HCEC 1CT (cell line): ENCODE measurements at regions not wholly inside any gene's neighbourhood (a gene's known extent, or its start where the extent isn't known, plus 50 kb on each side); places are given as distances from the start of the nearest gene placed in this dataset.
A peak's percentile ranks its signal among the peaks of the same experiment; 100 is the strongest.

Experiments
- DNase-seq: peaks from one replicate; pipeline ENCODE4 v3.0.0-alpha.2; 2017

DNA sequence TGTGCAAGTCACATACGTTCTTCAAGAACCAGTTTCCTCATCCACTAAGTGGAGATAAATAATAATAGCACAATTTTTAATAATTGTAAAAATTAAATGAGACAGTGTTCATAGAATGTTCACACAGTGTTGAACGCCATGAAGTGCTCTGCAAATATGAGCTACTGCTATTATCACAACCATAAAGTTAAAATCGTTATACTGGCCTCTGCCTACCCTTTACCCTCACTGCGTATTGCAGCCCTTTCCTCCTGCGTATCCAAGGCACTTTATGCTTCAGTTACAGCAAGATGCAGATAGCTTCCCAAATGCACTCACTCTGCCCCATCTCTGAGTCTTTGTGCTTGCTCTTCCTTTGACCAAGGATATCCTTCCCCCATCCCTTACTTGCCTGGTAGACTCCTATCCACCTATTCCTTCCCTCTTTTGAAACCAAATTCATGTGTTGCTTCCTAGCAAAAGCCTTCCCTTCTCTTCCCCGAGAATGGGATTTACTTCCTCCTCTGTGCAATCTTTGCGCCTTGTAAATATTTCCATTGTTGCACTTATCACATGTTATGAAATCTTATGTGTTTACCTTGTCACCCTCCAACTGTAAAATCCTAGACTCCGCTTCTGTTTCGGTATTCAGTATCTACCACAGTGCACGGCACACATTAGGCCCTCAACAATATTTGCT lies 196.9 kb downstream of the ADAMTS15 start:
- no peak for DNase-seq

DNA sequence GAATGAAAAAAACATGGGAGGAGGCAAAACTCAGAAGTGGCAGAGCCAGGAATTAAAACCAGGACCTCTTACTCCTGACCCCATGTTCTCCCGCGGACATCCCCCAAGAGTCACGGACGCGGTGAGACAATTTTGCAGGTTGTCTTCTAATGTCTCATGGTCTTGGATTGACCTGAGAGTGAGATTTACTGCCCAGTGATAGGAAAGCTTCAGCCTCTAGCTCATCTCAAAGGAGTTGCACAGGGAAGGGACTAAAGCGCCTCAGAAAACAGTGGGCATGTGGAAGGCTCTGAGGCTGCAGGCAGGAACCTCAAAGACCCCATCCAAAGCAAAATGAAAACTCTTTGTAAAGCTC lies 197.4 kb downstream of the ADAMTS15 start:
- no peak for DNase-seq

DNA sequence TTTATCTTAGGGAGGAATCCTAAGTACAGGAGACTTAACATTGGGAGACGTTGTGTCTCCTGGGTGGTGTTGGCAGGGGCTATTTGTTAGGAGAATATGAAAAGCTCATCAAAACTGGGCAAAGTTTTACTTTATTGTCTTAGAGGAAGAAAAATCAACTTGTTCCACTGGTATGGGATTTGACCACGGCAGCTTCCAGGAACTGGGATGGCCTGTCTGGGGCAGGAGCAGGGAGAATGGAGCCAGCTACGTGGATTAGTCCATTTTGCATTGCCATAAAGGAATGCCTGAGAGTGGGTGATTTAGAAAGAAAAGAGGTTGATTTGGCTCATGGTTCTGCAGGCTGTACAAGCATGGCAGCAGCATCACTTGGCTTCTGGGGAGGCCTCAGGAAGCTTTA lies 198.4 kb downstream of the ADAMTS15 start:
- DNase-seq, result no peak

DNA sequence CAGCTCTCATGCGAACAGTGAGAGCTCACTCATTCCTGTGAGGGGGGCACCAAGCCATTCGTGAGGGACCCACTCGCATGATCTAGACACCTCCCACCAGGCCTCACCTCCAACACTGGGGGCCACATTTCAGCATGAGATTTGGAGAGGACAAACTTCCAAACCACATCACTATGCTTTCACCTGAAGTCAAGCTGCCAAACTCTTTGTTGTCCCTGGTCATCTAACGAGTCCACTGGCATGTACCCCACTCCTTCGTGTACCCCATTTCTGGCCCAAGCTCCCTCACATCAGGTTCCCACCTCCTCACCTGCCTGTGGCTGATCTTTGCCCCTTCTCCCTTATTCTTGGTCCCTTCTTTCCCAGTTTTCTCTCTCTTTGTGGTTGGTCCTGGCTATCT lies 198.9 kb downstream of the ADAMTS15 start:
- DNase-seq, result no peak

DNA sequence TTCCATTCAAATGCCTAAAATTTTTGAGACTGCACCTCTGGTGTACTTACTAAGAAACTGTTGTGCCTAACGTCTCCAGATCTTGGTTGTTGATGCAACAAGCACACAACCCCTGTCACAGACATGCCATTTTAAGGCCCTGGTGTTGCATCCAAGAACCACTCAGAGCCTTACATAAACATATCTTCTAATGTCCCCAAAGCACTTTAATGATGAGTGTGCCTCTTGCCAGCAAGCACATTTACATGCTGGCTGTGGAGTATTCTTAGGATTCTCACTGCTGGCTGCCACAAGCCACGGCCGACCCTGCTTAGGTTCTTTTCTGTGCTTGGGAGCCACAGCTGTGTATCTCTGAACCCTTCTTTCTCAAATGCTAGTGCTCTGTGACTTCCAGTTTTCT lies 201.4 kb downstream of the ADAMTS15 start:
- no peak for DNase-seq

DNA sequence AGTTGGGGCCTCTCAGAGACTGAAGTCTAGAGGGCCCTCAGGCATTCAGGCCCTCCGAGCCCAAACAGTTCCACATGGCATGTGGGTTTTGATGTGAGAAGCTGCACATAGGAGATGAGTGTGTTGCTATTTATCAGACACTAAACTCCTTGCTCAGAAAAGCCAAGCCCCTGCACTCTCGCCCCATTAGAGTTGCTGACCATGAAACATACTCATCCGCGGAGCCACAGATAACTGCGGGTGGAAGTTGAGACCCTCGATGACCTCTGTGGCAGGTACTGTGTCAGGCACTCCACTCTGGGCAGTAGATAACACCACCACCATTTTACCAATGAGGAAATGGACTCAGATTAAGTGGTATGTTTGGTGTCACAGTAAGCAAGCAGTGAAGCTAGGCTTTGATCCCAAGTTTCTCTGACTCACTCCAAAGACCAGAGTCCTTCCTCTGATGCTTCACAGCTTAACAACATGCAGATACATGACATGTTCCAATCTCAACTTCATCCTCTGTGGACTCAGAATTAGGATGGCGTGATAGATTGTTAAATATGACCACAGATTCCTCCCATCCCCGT lies 202.1 kb downstream of the ADAMTS15 start:
- no peak for DNase-seq

DNA sequence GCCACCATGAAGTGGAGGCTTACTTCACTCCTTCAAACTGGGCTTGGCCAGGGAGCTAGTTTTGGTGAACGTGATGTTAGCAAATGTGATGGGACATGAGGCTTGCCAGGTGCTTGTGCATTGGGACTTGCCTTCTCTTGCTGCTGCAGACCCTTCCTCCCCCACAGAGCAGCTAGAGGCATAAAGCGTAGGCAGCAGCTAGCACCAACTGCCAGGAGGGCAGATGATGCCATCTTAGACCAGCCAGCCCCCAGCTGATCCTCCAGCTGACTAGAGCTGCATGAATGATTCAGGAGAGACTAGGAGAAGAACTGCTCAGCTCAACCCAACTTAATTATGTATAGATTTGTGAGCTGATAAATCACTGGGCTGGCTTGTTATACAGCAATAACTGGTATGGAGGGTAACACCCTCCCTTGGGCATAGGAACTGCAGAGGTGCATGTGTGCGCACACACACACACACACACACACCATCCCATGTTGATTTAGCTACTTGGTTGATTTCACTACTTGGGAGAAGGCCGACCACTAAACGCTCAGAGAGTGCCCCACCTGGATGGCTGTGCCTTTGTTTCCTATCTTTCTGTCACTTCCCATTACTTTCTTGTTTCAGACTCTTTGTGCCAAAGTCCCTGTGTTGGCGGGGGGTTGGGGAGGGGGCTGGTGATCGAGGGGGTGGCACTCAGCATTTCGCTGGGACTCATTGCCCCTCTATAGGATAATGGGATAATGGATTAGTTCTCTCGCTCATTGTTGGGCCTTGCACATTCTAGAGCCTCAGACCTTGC lies 202.8 kb downstream of the ADAMTS15 start:
- no peak for DNase-seq

DNA sequence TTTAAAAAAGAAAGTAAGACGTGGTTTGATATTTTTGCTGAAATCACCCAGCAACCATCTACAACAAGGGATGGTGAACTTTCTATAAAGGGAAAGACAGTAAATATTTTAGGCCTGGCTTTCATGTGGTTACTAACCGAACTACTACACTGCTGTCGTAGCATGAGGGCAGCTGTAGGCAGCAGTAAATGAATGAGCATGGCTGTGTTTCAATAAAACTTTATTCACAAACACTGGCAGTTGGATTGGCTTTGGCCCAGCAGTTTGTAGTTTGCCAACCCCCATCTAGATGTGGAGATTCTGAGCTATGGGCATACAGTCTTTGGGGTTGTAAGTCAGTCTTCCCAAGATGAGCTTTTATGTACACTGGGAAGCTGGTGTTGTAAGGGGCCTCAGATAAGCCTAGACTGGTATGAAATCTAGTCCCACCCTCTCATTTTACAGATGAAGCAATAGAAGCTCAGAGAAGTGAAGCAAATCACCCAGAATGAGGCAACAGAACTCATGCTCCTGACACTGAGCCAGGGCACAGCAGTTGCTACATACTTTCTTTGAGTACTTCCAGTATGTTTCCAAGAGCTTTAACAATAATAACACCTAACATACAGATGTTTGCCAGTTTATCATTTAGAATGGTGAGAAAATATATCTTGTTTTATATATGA lies 204.4 kb downstream of the ADAMTS15 start:
- DNase-seq, result peak; percentile 13

DNA sequence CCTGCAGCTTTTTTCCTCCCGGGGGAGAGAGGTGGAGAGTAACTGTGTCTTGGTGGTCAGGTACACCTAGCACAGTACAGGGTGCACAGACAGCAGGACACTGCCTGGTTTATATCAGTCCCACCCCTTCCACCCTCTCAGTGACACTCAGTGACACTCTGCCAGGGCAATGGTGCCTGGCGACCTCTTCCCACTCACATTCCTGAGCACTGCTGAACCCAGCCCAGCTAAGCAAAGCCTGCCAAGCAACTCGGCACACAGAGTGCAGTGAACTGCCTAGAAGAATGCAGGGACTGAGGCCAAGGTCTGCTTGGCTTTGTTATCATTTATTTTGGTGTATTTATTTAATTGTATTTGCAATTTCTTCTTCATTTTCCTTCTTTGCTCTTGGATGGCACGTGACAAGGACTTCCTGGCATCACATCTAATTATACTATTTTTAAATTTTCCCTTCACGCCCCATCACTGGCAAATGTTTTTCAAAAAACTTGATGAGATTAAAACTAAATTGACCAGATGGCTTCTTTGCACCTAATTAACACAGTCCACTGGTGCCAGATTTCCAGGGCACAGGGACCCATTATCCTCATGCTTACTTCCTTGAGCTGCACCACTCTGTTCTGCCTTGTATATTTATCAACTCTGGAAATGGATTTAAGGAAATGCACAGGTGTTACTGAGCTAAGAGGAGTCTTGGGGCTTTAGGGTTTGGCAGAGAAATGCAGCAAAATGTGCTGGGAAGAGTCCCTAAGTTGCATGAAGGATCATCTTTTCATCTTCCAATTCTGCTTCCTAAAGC lies 205.6 kb downstream of the ADAMTS15 start:
- no peak for DNase-seq

DNA sequence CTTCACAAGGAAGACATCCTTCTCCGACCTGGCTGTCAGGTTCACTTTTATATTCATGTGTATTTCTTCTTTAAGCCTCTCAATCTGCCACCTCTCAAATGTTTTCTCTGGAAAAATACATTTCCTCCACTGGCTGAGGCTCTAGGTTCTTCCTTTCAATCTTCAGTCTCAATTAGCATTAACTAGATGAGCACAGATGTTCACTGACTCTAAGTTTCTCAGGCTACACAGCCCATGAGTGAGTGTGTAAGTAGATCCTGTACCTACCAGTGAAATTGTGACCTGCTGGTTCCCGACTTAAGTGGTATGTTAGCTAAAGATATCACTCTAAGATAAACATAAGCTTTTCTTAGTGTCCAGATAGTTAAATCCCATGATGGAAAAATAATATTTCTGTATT lies 206.9 kb downstream of the ADAMTS15 start:
- DNase-seq, result no peak

DNA sequence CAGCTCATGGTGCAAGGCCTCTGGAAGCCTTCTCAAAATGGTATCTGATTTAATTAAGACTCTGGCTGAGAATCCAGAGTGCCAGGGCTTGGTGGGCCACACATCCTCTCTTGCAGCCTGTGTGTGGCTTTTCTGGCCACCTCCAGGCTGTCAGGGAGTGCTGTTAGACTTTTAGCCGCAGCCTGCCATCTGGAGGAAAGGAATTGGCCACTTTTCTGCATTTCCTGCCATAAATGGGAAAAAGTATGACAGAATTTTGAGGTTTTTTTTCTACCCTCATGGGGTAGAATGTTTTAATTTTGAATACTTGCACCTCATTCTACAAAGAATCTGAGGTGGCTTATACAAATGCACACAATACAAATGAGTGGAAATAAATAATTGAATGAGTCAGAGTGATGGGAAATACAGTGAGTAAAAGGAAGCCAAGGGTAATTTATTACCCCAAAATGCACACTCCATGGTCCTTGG lies 218.4 kb downstream of the ADAMTS15 start:
- DNase-seq, result no peak

DNA sequence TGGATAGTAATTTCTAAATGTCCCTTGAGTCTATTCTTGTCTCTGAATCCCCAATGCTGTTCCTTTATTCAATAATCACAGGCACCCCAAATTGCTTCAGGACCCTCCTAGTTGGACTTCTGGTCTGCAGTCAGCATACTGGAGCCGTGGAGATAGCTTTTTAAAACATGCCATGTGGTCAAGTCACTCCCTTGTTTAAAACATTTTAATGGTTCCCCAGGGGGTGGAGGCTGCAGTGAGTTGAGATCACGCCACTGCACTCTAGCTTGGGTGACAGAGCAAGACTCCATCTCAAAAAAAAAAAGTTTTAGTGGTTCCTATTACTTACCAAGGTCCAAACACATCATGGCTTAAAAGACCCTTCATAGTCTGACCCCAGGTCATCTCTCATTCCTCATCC lies 220.3 kb downstream of the ADAMTS15 start:
- DNase-seq, result no peak

DNA sequence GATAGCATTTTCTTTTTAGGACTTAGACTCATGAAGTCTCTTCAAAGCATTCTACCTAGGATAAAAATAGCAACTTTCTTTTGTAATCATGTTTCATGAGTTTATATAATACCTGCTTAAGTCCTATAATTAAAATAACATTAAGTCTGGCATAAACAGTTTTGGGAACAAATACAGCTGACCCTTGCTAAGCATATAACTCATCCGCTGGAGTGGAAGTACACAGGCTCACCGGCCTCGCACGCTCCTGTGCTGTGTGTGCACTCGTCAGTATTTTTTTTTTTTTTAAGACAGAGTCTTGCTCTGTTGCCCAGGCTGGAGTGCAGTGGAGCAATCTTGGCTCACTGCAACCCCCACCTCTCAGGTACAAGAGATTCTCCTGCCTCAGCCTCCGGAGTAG lies 221.8 kb downstream of the ADAMTS15 start:
- no peak for DNase-seq

DNA sequence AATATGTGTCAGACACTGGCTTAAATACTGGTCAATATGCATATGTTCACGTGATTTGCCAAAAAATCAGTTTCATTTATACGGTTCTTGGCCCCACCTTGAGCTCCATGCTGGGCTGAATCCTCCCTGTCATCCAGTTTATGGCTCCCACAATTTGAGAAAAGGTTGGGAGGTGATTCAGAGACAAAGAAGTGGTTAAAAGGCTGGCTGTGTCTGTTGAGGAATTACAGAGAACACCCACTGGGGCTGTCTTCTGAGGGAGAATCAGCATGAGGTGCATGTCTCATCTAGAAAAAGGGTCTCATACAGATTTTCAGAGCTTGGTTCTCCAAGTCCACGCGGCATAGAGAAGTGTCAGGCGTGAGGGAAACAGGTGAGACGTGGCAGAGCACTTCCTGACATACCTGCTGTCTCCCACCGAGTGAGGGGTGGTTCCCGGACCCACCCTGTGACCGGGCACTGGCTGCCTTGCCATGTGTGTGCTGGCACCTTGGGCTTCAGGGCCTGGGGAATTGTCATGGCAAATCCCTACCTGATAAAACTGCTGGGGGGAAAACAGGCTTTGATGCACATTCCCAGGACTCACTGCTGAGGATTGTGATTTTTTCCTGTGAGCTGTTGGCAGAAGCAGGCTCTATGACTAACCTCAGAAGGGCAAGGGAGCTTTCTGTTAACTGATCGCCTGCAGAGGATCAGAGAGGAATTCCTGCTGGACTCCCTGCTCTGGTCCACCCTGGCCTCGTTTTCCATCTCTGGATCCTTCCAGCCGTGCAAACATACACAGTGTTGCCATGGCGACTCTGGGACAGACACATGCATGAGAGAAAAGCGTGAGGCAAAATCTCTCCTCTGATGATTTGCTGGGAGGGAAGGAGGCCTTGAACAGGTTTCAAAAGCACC lies 223.6 kb downstream of the ADAMTS15 start:
- no peak for DNase-seq

DNA sequence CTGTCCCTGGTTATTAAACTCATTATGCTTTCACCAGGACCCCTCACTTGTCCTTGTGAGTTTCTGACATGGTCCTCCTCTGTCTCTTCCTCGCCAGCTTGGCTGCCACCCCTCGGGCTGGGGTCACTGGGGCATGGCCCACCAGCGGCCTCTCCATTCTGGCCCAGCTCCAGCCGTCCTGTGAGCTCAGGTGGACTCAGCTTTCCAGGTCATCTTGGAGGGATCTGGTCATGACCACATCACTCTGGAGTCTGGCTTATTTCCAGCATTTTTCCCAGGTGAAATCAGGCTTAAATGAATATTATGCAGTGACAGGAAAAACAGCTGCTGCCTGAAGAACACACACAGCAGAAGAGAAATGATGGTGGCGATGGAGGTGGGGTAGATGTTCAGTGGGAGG lies 224.5 kb downstream of the ADAMTS15 start:
- no peak for DNase-seq

DNA sequence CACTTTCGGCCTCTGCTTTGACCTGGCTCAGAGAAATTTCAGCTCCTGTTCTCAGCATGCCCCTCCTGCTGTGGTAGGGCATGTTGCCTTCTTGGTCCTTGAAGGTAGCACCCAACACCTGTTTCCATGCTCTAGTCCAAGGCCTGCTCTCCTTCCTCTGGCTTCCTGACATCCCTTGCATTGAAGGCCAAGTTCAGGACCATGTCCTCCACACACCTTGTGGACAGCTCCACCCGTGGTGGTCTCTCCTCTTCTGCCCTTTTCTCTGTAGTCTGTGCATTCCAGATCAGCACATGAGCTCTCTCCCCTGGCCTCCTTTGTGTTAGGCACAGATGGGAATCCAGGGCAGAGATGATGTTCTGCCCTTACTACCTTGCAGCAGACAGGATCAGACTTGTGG lies 225.3 kb downstream of the ADAMTS15 start:
- DNase-seq, result no peak

DNA sequence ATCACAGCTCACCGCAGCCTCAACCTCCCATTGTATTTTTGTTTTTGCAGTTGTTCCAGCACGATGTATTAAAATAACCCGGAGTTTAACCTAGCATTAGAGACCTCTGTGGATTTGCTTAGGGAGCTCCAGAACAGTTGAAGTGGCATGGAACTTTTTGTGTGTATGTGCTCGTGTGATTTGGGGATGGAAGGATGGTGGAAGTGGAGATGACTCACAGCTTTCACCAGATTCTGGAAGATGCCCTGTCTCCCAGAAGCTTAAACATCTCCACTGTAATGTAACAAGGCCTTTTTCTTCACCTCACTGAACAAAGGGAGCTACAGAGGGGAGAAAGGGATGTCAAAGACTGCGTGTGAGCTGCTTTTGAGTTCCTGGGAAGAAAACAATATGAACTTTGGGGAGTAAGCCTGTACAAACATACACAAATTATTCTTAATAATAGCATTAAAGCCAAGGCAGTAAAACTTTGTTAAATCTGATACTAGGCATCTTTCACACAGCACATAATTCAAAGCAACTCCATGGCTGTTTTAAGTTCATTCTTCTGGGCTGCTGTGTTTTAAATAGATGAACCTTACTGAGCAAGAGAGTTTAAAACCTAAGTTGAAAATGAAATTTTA lies 226.4 kb downstream of the ADAMTS15 start:
- DNase-seq, result no peak

DNA sequence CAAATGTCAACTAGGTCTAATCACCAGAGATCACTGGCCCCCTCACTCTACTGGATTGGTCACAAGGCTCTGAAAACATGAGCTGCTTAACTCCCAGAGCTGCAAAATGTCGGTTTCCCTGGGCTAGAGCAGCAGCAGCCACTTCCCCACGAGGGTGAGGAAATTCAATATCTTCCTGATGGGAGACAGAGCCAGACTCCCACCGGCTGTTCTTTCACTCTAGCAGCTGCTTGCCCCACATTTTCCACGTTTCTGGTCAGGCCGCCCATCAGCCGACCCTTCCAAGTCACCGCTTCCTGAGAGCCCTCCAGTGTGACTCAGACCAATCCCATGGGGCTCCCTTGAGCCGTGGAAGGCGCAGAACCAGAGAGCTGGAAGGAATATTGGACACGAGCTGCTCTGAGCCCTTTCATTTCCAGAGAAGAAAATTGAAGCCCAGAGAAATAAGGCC lies 227.0 kb downstream of the ADAMTS15 start:
- no peak for DNase-seq

DNA sequence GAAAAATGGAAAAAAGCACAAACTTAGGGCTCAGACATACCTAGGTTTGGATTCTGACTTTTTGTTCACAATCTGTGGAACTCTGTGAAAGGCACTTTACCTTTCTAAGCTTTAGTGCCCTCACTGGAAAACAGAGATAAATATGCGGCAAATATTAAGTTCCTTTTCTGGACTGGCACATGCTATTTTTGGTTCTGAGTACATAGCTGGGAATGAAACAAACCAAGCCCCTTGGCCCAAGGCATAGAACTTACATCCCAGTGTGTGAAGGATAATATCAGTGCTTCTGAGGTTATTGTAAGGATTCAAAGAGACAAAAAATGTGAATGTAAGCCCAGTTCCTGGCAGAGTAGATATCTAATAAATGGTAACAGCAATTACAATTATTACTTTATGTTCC lies 227.5 kb downstream of the ADAMTS15 start:
- DNase-seq, result no peak

DNA sequence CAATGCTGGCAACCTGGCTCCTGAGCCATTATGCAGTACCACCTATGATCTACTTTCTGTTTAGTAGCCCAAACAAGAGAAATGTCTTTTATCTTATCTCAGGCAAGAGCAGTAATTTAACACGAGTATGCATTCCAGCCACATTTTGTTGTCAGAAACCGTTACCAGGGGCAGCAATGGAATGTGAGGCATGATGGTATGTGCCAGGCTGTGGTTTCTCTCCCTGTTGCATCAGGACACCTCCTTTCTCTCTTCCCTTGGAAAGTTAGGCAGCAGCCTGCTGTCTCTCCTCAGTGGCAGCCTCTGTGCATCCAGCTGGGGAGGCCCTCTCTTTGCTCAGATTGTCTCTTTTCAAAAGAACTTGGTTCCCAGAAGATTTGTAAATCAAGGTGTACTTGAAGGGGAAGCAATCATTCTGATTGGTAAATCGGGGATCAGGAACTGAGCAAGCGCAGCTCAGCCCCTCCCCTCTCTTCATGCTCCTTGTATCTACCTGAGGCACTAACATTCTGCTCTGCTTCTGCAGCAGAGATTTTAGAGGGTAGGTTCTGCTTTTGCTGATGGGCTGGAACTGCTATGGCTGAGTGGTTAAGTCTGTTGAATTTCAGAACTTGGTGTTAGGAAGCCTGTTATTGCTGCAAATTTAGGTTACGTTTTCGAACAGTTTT lies 229.2 kb downstream of the ADAMTS15 start:
- DNase-seq, result no peak

DNA sequence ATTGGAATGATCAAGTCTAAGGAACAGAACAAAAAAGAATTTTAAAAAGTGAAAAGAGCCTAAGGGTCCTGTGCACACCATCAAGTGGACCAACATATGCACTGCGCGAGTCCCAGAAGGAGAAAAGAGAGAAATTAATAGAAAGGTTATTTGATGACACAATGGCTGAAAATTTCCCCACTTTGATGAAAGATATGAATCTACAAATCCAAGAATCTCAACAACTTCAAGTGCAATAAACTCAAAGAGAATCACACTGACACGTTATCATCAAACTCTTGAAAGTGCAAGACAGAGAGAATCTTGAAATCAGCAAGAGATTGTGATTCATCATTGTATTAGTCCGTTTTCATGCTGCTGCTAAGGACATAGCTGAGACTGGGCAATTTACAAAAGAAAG lies 230.8 kb downstream of the ADAMTS15 start:
- no peak for DNase-seq
